Kidney epithelial cell (primary cell): ENCODE measurements at regions not wholly inside any gene's neighbourhood (a gene's known extent, or its start where the extent isn't known, plus 50 kb on each side); places are given as distances from the start of the nearest gene placed in this dataset.

ENCODE experiments used
- DNase-seq: peaks from one replicate; pipeline ENCODE4 v3.0.0-alpha.2; 2010; ENCODE audit warnings: low read depth
- H3K27me3 ChIP-seq: 2 replicates; pipeline ENCODE4 v1.6.0; 2011; ENCODE audit warnings: low read length; ENCODE audit not compliant: control insufficient read depth, insufficient read depth
- H3K36me3 ChIP-seq: 2 replicates; pipeline ENCODE4 v1.5.1; 2011; ENCODE audit warnings: low read length; ENCODE audit not compliant: control insufficient read depth, insufficient read depth
- H3K4me3 ChIP-seq: 2 replicates; pipeline ENCODE4 v1.5.1; 2011; ENCODE audit warnings: low read depth, mild to moderate bottlenecking, control low read depth, low read length
- CTCF ChIP-seq: IDR thresholded peaks from 2 replicates; pipeline ENCODE4 v1.5.1; 2011; ENCODE audit warnings: mild to moderate bottlenecking, moderate library complexity, low read length, control low read depth, inconsistent platforms; ENCODE audit not compliant: insufficient read depth, poor library complexity, severe bottlenecking

- Histone ChIP-seq H3K27me3 (no peaks in the 10 kb centered on the region), H3K4me3 (no peak overlapping the region), H3K36me3 (no peaks in the 10 kb centered on the region)
- no peak for TF ChIP-seq CTCF
- DNase-seq: no peak
Measured at GRCh38 chr1:82225421-82226185, 424.9 kb downstream of the ADGRL2 start.

GRCh38 chr1:82223091-82223490, 422.4 kb downstream of the ADGRL2 start:
- no peak for TF ChIP-seq CTCF
- H3K36me3 ChIP-seq: no peaks in the 10 kb centered on the region
- no peak overlapping the region for H3K4me3 ChIP-seq
- DNase-seq: no peak
- no peaks in the 10 kb centered on the region for H3K27me3 ChIP-seq

DNA sequence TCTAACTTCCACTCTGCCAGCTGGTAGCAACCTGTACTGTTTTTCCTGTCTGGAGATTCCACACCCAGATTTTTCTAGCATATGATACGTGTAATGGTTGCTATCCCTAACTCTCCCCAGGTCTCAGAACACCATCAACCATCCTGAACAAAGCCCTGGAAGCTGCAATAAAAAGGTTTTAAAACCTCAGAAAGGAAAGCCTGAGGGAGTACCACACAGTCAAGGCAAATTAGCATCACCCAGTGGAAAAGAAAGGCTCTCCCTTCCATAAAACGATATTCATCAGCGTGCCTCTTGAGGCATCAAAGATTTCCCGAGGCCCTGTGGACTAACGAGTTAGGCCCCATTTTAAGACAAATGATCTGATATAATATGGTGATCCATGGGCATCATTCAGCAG, 421.0 kb downstream of the ADGRL2 start:
- no peaks in the 10 kb centered on the region for H3K36me3 ChIP-seq
- H3K27me3 ChIP-seq: no peaks in the 10 kb centered on the region
- no peak for TF ChIP-seq CTCF
- no peak for DNase-seq
- H3K4me3 ChIP-seq: no peak overlapping the region

DNA sequence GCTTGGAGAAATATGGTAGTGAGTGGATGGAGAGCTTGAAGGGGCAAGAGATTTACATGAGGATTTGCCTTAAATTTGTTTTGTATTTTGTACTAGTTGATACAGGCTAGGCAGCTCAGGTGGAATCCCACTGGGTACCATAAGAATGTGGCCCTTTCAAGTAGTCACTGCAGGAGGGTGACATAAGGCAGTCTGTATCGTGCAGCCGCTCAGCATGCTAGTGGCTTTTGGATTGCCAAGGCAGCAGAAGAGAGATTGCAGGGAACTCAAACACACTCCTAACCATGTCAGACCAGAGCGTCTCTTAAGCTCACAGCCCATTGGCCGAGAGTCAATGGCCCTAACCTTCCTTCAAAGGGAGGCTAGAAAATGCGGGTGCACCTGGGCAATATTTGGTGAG, 420.0 kb downstream of the ADGRL2 start:
- Histone ChIP-seq H3K4me3 (no peak overlapping the region), H3K27me3 (no peaks in the 10 kb centered on the region), H3K36me3 (no peaks in the 10 kb centered on the region)
- no peak for TF ChIP-seq CTCF
- DNase-seq: no peak

GRCh38 chr1:82219841-82220240, 419.1 kb downstream of the ADGRL2 start:
- H3K27me3 ChIP-seq: no peaks in the 10 kb centered on the region
- no peak for TF ChIP-seq CTCF
- no peaks in the 10 kb centered on the region for H3K36me3 ChIP-seq
- DNase-seq: no peak
- H3K4me3 ChIP-seq: no peak overlapping the region

GRCh38 chr1:82218846-82219245, 418.1 kb downstream of the ADGRL2 start:
- TF ChIP-seq CTCF: no peak
- DNase-seq: no peak
- H3K36me3 ChIP-seq: no peaks in the 10 kb centered on the region
- H3K27me3 ChIP-seq: no peaks in the 10 kb centered on the region
- H3K4me3 ChIP-seq: no peak overlapping the region
